Fibroblast of skin of right quadriceps (primary cell): ENCODE measurements at regions not wholly inside any gene's neighbourhood (a gene's known extent, or its start where the extent isn't known, plus 50 kb on each side); places are given as distances from the start of the nearest gene placed in this dataset.
A peak's percentile ranks its signal among the peaks of the same experiment; 100 is the strongest.

Source experiments
- DNase-seq: peaks from one replicate; pipeline ENCODE4 v3.0.0-alpha.2; 2013

DNA sequence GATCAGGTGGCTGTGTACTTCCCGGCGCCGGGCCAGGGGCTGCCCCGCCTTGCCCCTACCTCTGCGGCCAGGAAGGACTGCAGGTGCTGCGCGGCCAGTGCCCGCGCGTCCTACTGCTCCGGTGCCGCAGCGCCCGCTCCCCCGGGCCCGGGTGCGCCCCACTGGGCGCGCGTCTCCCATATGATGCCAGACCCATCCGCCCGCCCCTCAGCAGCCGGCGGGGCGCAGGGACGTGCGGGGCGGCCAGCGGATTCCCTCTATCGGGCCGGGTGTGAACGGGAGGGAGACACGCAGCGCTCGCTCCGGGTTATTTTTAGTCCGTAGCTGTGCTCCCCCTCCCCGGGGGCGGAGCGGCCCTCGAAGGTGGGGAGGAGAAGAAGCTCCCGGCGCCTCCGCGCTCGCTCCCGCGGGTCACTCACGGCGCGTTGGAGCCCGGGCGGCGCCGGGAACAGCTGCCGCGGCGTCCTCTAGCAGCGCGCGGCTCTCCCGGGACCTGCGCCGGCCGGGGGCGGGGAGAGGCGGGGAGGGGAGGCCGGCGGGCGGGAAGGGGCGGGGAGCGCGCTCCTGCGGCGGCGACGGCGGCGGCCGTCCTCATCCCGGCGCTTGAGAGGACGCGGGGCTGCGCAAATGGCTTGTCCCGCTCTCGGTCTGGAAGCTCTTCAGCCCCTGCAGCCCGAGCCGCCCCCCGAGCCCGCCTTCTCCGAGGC is 103.6 kb downstream of the UCHL1 start:
- peak; percentile 49 for DNase-seq

DNA sequence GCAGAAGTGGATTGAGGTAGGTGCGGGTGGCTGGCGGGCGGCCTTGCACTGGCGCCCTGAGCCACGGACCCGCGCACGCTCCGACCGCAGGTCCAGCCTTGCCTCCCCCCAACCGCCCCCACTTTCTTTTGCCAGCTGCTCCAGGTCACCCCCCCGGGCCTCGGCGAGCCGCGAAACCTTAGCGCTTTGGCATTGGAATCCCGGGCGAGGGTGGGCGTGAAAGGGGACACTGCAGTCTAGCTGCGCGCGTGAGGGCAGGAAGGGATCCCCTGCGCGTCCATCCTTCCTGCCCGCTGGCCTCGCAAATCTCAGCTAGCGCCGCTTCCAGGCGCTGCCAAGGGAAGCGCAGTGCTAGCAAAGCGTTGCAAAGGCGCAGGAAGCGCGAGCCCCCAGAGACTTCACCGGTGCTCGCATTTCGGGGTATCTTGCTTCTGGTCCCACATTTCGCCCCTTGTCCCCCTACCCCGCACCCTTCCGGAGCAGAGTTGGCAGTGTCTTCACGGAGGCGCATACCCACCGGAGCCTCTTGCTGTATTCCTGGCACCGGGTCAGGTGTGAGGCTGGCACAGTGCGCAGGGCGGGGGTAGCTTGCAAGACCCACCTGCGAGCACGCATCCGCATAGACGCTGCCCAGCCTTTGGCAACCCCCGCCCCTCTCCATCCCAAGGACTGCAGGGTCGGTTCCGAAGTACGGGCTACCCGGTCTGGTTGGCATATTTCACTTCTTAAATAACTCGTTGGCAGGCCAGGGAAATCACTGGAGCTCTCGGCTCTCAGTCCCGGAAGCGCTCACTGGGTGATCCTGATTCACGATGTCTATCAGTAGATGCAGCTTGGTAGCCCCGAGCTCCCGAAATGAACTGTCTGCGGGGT is 104.4 kb downstream of the UCHL1 start:
- no peak for DNase-seq

DNA sequence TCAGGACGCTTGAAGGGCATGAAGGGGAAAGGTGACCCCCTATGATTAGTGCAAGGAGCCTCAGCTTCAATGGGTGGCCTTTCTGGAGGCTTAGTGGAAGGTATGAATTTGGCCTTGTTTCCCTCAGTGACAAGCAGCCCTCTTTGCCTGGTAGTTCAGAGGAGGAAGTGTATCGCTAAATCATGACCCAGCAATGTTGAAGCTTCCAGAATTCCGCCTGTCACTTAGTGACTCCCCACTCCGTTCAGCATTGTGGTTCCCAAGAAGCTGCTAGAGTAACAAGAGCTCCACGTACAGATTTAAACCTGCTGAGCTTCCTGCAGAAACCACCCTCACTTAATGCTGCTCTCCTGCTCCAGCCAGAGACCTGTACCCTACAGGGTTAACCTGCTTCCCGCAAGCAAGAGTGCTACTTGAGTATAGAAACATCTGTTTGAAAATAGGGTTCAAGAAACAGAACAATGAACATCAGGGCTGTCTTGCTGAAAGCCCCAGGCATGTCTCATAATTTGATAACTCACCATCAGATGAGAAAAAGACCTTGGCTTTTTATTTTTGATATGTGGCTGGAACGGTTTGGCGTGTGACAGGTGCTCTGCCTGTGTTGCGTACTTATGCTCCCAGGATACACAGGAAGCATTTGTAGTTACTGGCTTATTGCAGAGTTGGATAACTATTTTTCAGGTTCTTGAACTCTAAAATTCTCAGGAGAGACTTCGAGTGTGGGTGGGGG is 105.2 kb downstream of the UCHL1 start:
- no peak for DNase-seq

DNA sequence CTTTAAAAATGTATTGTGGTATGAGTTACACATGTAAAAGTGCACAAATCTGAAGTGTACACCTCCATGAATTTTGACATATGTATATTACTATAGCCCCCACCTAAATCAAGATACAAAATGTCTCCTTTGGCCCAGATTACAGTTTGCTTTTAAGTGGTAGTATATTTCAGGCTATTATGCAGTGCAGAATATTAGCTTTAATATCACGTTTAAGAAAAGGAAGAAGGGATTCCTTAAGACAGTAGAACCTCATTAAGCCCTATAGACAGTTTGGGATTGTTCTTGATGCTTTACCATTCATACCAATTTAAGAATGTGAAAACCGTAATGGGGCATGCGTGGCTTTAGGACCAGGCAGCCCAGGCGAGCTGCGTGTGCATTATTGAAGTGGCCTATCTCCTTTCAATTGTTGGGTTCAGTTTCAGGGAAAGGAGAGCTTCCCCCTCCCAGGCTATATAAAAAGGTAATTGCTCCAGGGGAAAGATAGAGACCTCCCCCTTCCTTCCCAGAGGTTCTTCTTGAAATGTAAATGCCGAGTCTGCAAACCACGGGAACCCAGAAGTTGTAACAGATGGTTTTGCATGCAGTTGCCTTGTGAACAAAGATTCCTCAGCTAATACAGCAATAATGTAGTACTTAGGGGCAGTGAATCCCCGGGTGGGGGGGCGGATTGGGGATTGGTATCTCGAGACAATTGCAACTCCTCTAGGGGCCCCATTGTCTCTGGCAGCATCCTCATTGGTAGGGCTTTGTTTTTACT is 106.1 kb downstream of the UCHL1 start:
- DNase-seq = no peak

DNA sequence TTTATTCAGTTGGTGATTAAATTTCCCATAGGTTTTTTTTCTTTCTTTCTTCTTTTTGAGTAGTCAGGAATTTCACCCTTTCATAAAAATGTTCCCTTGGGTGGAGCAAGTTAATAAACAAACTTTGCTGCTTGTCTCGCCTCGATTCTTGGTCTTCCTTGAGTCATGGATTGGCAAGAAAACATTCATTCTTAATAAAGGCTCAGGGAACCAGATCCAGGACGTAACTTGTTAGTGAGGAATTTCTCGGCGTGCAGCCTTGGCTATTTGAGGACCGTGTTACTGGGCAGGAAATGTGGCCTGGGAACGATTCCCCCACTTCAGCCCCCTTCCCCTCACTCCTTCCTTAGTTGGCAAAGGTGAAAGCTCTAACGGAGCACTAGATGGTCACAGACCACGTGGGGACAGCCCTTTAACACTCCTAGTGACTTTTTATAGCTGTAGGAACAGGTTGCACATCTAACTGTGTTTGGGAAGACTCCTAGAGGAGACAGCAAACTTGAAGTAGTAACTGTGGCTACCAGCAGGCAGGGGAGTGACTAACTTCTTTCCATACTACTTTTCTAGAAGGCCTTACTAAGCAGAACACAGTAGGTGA is 106.8 kb downstream of the UCHL1 start:
- DNase-seq = peak; percentile 48

DNA sequence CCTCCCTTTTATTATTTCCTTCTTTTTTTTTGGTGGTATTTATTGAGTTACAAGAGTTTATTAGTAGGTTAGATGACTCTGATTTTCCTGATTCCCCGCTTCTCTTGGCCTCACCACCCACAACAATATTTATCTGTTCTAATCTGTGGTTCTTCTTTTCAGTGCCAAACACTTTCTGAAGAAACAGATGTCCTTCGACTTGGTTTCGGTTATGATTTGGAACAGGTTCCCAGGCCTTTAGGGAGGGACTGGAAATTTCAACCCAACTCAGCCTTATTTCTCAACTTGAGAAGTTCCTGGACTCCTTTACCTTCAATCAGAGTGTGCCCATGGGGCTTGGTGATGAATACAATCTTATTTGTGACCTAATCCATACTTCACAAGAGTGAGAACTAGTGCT is 108.1 kb downstream of the UCHL1 start:
- DNase-seq = no peak

DNA sequence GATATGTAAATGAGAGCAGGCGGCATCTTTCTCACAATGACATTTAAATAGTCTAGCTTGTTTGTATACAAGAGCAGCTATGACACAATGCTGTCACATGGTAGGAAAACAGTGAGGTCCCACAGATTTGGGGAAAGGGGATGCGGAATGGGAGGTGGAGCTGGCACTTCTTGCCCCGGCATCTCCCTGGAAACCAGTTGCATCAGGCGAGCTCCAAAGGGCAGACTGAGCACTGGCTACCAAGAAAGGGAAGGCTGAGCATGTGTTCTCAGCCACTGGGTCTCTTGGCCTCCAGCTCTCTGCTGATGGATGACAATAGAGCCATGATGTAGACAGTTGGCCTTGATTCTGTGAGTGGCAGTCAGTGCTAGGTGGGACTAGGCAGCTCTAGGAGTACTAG is 109.0 kb downstream of the UCHL1 start:
- no peak for DNase-seq

DNA sequence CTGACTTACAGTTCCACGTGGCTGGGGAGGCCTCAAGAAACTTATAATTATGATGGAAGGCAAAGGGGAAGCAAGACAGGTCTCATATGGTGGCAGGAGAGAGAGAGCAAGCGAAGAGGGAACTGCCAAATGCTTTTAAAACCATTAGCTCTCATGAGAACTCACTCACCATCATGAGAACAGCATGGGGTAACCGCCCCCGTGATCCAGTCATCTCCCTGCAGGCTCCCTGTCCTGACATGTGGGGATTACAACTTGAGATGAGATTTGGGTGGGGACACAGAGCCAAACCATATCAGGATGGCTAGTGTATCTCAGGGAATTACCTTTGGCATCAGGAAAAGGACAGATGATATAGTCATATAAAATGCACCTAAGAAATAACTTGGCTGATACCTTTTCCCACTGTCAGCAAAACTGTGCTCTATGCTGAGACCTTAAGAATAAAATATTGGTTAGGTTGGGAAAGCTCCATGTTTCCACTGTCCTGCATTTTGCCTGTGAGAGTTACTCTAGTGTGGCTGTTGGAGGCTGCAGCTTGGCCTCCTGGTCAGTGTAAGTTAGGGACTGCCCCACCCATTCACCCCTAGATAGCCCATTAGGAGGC is 110.3 kb downstream of the UCHL1 start:
- DNase-seq = no peak

DNA sequence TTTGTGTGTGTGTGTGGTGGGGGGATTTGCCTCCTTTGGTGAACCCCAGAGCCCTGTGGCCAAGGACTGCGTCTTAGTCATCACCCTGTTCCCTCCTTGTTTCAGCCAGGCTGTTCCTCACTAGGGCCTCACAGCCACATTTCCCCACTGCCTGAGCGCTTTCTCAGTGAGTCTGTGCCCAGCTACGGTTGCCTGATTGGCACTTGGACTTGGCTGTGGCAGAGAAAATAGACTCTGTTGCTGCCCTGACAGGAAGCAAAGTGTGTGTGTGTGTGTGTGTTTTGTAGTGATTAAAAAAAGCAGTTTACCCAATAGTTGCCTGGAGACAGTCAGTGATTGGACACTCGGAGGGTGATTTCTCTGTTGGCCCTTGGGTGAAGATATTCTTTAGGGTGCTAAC is 113.0 kb downstream of the UCHL1 start:
- DNase-seq = no peak

DNA sequence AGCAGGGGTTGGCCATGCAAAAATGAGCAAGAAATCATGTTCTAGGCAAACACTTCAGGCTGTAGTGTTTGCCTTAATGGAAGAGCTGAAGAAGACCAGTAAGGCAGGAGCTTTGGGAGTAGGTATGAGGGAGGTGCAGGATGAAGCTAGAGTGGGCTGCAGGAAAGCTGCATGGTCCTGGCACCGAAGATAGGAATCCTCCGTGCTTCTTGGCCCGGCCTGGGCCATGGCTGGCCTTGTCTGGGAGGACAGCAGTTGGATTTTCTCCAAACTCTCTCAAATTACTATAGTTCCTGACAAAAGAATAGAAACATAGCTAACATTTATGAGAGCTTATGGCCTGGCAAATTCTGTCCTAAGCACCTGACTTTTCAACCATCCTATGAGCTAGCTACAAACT is 116.5 kb downstream of the UCHL1 start:
- DNase-seq = no peak

DNA sequence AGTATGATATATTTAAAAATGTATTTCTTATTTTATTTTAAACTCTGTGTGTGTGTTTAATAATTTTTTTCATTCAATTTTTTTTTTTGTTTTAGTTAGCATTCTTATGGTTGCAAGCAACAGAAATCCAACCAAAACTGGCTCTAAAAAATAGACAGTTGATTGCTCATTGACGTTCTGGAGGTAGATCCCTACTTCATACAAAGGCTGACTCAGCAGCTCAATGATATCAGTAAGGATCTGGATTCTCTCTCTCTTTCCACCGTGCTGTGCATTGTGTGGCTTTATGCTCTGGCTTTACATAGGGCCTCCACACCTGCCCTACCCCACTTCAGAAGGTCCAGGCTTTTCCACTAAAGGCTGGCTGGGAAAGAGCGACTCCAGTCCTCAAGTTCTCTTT is 117.8 kb downstream of the UCHL1 start:
- DNase-seq = no peak

DNA sequence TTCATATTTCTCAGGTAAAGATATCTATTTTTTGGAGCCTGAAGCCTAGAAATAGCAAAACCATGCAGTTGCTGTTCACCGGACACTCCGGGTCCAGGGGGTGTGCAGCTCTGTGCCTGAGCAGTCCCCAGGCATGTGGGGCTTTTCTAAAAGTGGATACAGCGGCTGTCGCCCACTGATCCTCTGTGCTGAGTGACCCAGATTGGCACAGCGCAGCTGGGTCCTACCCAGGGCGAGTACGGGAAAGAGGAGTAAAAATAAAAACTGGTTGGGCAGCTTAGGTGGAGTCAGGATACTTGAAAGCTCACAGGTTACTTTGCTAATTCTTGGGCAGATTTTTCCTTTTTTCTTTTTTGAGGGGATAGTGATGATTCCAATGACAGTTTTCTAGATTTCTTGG is 118.8 kb downstream of the UCHL1 start:
- DNase-seq = no peak

DNA sequence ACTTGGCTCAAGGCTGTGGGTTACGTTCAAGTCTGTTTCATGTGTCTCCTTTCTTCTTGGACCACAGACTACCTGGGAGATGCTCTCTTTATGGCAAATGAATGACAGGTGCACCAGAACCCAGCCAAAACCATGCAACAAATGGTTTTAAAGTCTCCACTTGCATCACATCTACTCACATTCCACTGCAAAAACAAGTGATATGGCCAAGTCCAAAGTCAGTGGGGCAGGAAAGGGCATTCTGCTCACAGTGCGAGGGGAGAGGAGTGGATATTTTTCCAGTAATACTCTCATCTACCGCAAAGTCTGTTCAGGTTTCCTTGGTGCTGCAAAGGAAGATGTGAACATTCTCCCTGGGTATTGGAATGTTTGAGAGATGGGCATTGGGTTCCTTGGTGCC is 120.5 kb downstream of the UCHL1 start:
- no peak for DNase-seq

DNA sequence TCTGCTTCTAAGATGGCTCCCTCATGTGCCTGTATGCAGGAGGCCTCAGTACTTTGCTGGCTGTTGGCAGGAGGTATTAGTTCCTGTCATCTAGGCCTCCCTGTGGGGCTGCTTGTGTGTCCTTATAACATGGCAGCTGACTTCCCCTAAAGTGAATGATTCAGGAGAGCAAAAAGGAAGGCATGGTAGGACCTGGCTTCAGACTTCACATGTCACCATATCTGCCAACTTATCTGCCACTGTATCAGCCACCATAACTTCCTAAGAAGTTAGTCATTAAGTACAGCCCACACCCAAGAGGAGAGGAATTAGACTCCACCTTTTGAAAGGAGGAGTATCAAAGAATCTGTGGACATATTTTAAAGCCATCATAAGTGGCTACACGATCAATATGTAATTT is 122.5 kb downstream of the UCHL1 start:
- DNase-seq = no peak

DNA sequence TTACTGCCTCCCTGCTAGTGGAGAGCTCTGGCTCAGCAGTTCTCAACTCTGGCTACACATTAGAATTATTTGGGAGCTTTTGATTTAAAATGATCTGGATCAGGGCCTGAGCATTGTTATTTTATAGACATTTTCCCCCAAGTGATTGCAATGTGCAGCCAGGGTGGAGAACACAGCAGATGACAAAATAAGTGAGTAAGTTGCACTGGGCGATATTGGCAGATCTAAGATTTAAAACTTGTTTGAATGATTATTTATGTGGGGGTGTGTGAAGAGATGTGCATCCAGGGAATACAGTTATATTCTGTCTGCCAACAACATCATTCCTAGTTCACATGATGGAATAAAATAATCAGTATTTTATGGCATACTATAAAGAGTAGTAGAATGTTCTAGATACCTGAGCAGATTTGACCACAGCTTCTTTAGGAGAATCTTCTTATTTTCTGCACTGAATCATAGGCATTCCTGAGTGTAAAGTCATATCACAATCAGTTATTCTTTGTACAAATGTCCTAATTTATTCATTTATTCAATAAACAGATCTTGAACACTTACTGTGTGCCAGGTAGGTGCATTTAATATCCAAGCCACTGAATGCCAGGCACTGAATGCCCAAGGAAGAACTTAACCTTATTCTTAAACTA is 123.9 kb downstream of the UCHL1 start:
- no peak for DNase-seq

DNA sequence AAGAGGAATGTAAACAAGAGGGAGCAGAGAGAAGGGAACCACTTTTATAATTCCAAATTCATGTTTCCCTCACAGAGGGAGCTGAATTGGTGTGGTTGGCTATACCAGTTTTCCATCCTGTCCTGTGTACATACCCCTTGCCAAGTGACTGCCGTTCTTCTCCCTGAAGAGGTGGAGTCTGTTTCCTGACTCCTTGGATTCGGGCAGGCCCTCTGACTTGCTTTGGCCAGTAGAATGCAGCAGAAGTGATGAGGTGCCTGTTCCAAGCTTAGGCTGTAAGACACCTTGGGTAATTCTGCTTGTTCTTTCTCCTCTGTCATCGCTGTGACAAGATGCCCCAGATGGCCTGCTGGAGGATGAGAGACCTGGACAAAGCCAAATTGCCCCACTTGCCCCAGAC is 124.7 kb downstream of the UCHL1 start:
- no peak for DNase-seq

DNA sequence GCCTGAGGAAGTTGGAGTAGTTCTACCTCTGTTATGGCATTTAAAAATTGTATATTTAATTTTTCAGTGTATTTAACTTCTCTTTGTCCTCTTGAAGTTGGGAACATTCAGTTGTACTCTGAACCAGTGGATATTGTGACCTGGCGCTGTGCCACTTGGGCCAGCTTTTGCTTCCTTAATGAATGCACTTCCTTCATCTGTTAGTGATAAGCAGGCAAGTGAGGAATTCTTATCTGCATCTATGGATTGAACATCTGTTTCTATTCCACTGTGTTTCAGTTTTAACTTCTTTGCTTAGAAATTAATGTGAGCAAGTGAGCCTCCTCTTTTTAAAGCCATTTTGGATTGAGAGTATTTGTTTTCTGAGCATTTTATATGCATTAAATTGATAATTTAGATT is 128.3 kb downstream of the UCHL1 start:
- DNase-seq = no peak

DNA sequence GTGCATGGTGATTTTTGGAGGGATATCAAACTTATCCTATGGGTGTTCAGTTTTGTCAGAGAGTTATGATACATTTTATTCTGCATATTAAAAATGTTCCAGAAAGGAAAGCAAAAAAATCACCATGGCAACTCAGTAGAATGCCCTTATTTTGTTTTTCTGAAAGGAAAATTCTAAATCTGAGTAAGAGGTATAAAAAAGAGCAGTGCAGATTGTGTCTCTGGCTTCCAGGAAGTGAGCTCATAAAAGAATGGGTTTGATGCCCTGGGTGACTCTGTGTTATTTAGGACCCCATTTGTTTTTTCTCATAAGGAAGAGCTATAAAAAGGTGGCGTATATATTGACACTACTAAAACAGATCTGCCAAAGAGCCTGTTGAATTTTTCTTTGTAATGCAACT is 128.8 kb downstream of the UCHL1 start:
- no peak for DNase-seq

DNA sequence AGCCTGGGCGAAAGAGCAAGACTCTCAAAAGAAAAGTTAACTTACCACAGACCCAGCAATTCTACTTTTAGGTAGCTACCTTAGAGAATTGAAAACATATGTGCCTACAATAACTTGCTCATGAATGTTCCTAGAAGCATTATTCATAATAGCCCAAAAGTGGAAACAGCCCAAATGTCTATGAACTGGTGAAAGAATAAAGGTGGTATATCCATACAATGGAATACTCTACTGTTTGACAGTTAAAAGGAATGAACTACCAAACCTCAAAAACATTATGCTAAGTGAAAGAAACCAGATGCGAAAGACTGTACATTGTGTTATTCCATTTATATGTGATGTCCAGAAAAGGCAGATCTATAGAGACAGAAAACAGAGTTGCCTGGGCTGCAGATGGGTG is 131.4 kb downstream of the UCHL1 start:
- no peak for DNase-seq

DNA sequence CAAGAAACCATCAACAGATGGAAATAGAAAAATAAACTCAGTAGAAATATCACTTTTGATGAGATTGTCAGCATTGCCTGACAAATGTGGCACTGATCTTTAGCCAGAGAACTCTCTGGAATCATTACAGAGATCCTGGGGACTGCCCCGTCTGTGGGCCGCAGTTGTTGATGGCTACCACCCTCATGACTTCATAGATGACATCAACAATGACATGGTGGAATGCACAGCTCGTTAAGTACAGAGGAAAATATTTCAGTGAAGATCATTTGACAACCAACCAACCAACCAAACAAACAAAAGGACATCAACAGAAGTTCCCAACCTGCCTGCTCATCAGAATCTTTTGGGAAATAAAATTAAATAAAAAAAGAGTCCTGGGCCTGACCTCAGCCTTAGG is 132.6 kb downstream of the UCHL1 start:
- no peak for DNase-seq

DNA sequence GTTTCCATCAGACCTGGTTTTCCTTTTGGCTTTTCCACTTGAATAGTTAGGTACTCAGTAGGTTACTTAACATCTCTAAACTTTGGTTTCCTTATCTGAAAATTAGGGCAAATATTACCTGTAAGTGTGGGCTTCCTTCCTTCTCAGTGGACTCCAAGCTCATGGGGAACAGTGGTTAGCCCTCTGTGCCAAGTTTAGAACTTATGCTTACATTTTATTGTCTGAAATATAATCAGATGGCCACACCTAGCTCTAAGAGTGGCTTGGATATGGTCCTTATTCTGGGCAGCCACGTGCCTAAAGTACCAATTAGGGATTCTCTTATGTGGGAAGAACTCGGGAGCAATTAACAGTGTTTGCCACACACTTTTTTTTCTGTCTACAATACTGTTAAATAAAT is 133.9 kb downstream of the UCHL1 start:
- no peak for DNase-seq

DNA sequence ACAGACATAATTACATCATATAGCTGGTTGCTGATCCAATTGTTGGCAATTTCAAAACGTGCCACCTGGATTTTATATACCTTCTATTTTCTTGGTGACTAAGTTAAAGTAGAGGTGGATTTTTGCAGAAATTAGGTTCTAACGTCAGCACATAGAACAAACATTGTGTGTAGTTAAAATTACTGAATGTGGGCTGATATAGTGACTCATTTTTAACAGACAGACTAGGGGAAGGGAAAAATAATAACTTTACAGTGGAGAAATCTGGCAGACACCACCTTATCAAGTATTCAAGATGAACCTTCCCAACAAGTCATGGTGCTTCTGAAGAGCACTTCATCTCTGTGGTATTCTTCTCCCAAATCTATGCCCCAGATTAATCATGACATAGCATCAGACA is 134.5 kb downstream of the UCHL1 start:
- DNase-seq = no peak
